Panc1 (cell line): ENCODE measurements at regions not wholly inside any gene's neighbourhood (a gene's known extent, or its start where the extent isn't known, plus 50 kb on each side); places are given as distances from the start of the nearest gene placed in this dataset.
A peak's percentile ranks its signal among the peaks of the same experiment; 100 is the strongest.

Source experiments
- ATAC-seq: fragments of 200-7000 bp; cut with Tn5 transposase; 2 replicates; pipeline ENCODE4 v1.9.1; 2020; ENCODE audit warnings: mild to moderate bottlenecking, moderate library complexity
- BruUV-seq: library from RNA; stranded (reverse); fragments of 400-500 nt; replicated peaks from 2 replicates; lab custom pipeline; 2021; lab: Mats Ljungman, UMichigan
- CTCF ChIA-PET: fragments of 300-600 bp; sonication (Branson Sonifier 250); formaldehyde crosslinking; loops from one replicate; lab custom pipeline; 2022; ENCODE audit warnings: antibody characterized with exemption; lab: Charles Lee
- POLR2A ChIA-PET: fragments of 300-600 bp; sonication (Branson Sonifier 250); formaldehyde crosslinking; loops from one replicate; lab custom pipeline; 2022; ENCODE audit warnings: antibody characterized with exemption; lab: Charles Lee
- DNase-seq: peaks from one replicate; pipeline ENCODE4 v3.0.0-alpha.2; 2010; ENCODE audit warnings: low read depth, low spot score
- H3K27ac ChIP-seq: 2 replicates; pipeline ENCODE4 v1.5.1; 2011; ENCODE audit warnings: mild to moderate bottlenecking, low read length, inconsistent platforms
- H3K27me3 ChIP-seq: fragments of 200-500 bp; sonication (Bioruptor generic); 2 replicates; pipeline ENCODE4 v1.6.0; 2014; ENCODE audit warnings: low read length, inconsistent platforms; ENCODE audit not compliant: control insufficient read depth, insufficient read depth
- H3K36me3 ChIP-seq: fragments of 200-500 bp; sonication (Bioruptor generic); 2 replicates; pipeline ENCODE4 v1.5.1; 2014; ENCODE audit warnings: inconsistent platforms, mild to moderate bottlenecking, low read length, moderate library complexity; ENCODE audit not compliant: control insufficient read depth, insufficient read depth
- H3K4me1 ChIP-seq: 2 replicates; pipeline ENCODE4 v1.5.1; 2011; ENCODE audit warnings: inconsistent platforms, mild to moderate bottlenecking, low read length, moderate library complexity; ENCODE audit not compliant: control insufficient read depth, insufficient read depth
- H3K4me3 ChIP-seq, 2 experiments: 2 replicates each; pipeline ENCODE4 v1.5.1; 2011 to 2012; ENCODE audit warnings: low read depth in 2 of 2, low read length in 2 of 2, mild to moderate bottlenecking in 2 of 2, inconsistent platforms in 1 of 2, moderate library complexity in 1 of 2
- H3K9me3 ChIP-seq: fragments of 200-500 bp; sonication (Bioruptor generic); 2 replicates; pipeline ENCODE4 v1.5.1; 2014; ENCODE audit warnings: low read depth, mild to moderate bottlenecking, inconsistent platforms, low read length, moderate library complexity; ENCODE audit not compliant: control insufficient read depth, insufficient read depth
- CTCF ChIP-seq: fragments of 450-650 bp; IDR thresholded peaks from 2 replicates; pipeline ENCODE4 v1.5.1; 2017; ENCODE audit warnings: mild to moderate bottlenecking
- POLR2AphosphoS5 ChIP-seq: IDR thresholded peaks from 2 replicates; pipeline ENCODE4 v1.6.1; 2012; ENCODE audit warnings: mild to moderate bottlenecking, low read depth, low read length, moderate library complexity
- REST ChIP-seq, 2 experiments: IDR thresholded peaks; 2 replicates each; pipeline ENCODE4 v1.6.1; 2011 to 2012; ENCODE audit warnings: low read depth in 2 of 2, control low read depth in 1 of 2, low read length in 1 of 2, mild to moderate bottlenecking in 1 of 2, moderate library complexity in 1 of 2; ENCODE audit not compliant: insufficient read depth in 1 of 2
- SIN3A ChIP-seq: IDR thresholded peaks from 2 replicates; pipeline ENCODE4 v1.6.1; 2012; ENCODE audit warnings: low read depth, mild to moderate bottlenecking, low read length, moderate library complexity, borderline replicate concordance; ENCODE audit not compliant: insufficient read depth
- TCF7L2 ChIP-seq: IDR thresholded peaks from 2 replicates; pipeline ENCODE4 v1.6.1; 2011; ENCODE audit warnings: mild to moderate bottlenecking, low read depth, low read length, inconsistent platforms
- in situ Hi-C: cut with HindIII; loops from 2 replicates; pipeline ENCODE4 v1.10.0; 2016; ENCODE audit warnings: low sequenced_read_pairs, low pct_unique_long_range_greater_than_20kb
- intact Hi-C: fragments of 100-400 bp; cut with micrococcal nuclease; formaldehyde crosslinking; loops from one replicate; pipeline ENCODE4 v1.10.0; 2022; ENCODE audit not compliant: unreplicated experiment

- POLR2A ChIA-PET, result no interaction called here
- Histone ChIP-seq H3K27ac (no peak overlapping the region), H3K9me3 (no peaks in the 10 kb centered on the region), H3K4me3 (no peak overlapping the region), H3K27me3 (no peaks in the 10 kb centered on the region), H3K36me3 (no peaks in the 10 kb centered on the region), H3K4me1 (no peaks in the 10 kb centered on the region)
- CTCF ChIA-PET, result no interaction called here
- DNase-seq (peak; percentile 35), ATAC-seq (no peak)
- in situ Hi-C loops (no loop called here), intact Hi-C loops (no loop called here)
- no TSS peak for BruUV-seq
- no peak for TF ChIP-seq REST (IDR thresholded peaks at IDR 0.05; ENCODE audit: insufficient read depth in 1 of 2, low read depth in 2 of 2, low read length in 1 of 2)
- TF ChIP-seq SIN3A, result no peak
- no peak for TF ChIP-seq TCF7L2
- no peak for TF ChIP-seq POLR2AphosphoS5
- no peak for TF ChIP-seq CTCF
Measured at GRCh38 chr13:84994582-84994981, 804.6 kb downstream of the SLITRK6 start.

- no peaks in the 10 kb centered on the region for H3K36me3 ChIP-seq
- in situ Hi-C loops, result no loop called here
- intact Hi-C loops, result no loop called here
- no peak overlapping the region for H3K27ac ChIP-seq
- BruUV-seq, result no TSS peak
- no peaks in the 10 kb centered on the region for H3K27me3 ChIP-seq
- H3K9me3 ChIP-seq, result no peaks in the 10 kb centered on the region
- CTCF ChIA-PET, result no interaction called here
- POLR2A ChIA-PET, result no interaction called here
- no peak overlapping the region for H3K4me3 ChIP-seq
- H3K4me1 ChIP-seq, result no peaks in the 10 kb centered on the region
- TF ChIP-seq TCF7L2, result no peak
- TF ChIP-seq CTCF, result no peak
- no peak for TF ChIP-seq SIN3A
- no peak for TF ChIP-seq REST (IDR thresholded peaks at IDR 0.05; ENCODE audit: insufficient read depth in 1 of 2, low read depth in 2 of 2, low read length in 1 of 2)
- TF ChIP-seq POLR2AphosphoS5, result no peak
- DNase-seq (no peak), ATAC-seq (no peak)
Measured at GRCh38 chr13:84985860-84986259, 813.4 kb downstream of the SLITRK6 start.
